GM23248 (cell line): ENCODE measurements at regions not wholly inside any gene's neighbourhood (a gene's known extent, or its start where the extent isn't known, plus 50 kb on each side); places are given as distances from the start of the nearest gene placed in this dataset.

Source experiments
- EZH2 ChIP-seq: fragments of 200-600 bp; sonication (generic); IDR thresholded peaks from 2 replicates; pipeline ENCODE4 v1.6.1; 2018; ENCODE audit warnings: antibody characterized with exemption, mild to moderate bottlenecking; ENCODE audit not compliant: insufficient read depth, poor library complexity, severe bottlenecking
- EZH2phosphoT487 ChIP-seq: fragments of 200-600 bp; sonication (generic); IDR thresholded peaks from 2 replicates; pipeline ENCODE4 v1.6.1; 2018; ENCODE audit warnings: antibody characterized with exemption, moderate library complexity, mild to moderate bottlenecking, low read depth; ENCODE audit not compliant: insufficient read depth

- TF ChIP-seq EZH2phosphoT487 = no peak
- TF ChIP-seq EZH2 = no peak
Observed at GRCh38 chr1:194155962-194156361, 969.5 kb upstream of the B3GALT2 start.
